ENCODE measurements at regions not wholly inside any gene's neighbourhood (a gene's known extent, or its start where the extent isn't known, plus 50 kb on each side); places are given as distances from the start of the nearest gene placed in this dataset.

DNA sequence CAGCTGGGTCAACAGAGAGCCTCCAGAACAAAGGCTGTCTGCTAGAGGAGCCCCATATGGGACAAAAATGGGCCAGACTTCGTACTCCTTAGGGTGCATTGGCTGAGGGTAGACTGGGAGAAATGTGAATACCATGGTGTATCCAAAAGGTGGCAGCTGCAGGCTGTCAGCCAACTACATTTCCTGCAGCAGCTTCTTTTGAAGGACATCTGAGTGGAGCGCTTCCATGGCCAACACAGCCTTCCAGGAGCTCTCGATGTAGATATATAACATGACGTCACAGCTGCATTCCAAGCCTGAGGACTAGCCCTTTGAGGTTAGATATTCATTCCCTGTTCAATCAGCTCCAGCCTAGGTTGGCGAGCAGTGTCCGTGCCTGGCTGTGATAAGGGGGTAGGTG lies 107.7 kb downstream of the MAB21L3 start:
- no peak overlapping the region for H4K91ac ChIP-seq (ENCODE audit: insufficient read depth, low read depth, low read length)
- no peaks in the 10 kb centered on the region for H4K20me1 ChIP-seq (ENCODE audit: insufficient read depth, low read length)
- ATAC-seq (ENCODE audit: low read depth): no peak
- in situ Hi-C loops (cut with MboI; ENCODE audit: low sequenced_read_pairs) (no loop called here), dilution Hi-C loops (cut with HindIII; ENCODE audit: low sequenced_read_pairs, unreplicated experiment) (no loop called here), intact Hi-C loops (cut with micrococcal nuclease) (no loop called here)
- no TSS peak for BruUV-seq (replicated peaks)
- no peak overlapping the region for H2AFZ ChIP-seq (replicated peaks; ENCODE audit: low read length, poor library complexity)
- H3K4ac ChIP-seq (ENCODE audit: low read depth, low read length): no peak overlapping the region
- no peak overlapping the region for H3K14ac ChIP-seq (replicated peaks; ENCODE audit: low read depth, low read length)
- no peak overlapping the region for H3K9ac ChIP-seq (ENCODE audit: low read depth, low read length)
- H4K5ac ChIP-seq (ENCODE audit: low read depth, low read length): no peak overlapping the region
- no peak overlapping the region for H3K4me3 ChIP-seq (ENCODE audit: insufficient read depth, low read depth, low read length)
- H3K23ac ChIP-seq (ENCODE audit: low read depth, low read length): no peak overlapping the region
- TF ChIP-seq SMC3 (IDR thresholded peaks at IDR 0.05; ENCODE audit: low read depth, low read length): no peak
- no peak for TF ChIP-seq POLR2A (IDR thresholded peaks at IDR 0.05; ENCODE audit: low read depth, low read length)
- no peak for TF ChIP-seq CHD1 (IDR thresholded peaks at IDR 0.05; ENCODE audit: low read depth, low read length)
- no peak for TF ChIP-seq MAFK (IDR thresholded peaks at IDR 0.05; ENCODE audit: low read depth, low read length)
- no peak for TF ChIP-seq FOS (IDR thresholded peaks at IDR 0.05; ENCODE audit: low read depth, low read length)
- TF ChIP-seq, protein P1, sequence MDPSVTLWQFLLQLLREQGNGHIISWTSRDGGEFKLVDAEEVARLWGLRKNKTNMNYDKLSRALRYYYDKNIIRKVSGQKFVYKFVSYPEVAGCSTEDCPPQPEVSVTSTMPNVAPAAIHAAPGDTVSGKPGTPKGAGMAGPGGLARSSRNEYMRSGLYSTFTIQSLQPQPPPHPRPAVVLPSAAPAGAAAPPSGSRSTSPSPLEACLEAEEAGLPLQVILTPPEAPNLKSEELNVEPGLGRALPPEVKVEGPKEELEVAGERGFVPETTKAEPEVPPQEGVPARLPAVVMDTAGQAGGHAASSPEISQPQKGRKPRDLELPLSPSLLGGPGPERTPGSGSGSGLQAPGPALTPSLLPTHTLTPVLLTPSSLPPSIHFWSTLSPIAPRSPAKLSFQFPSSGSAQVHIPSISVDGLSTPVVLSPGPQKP (IDR thresholded peaks at IDR 0.05; ENCODE audit: borderline replicate concordance, low read depth, low read length): no peak
- TF ChIP-seq MAZ (IDR thresholded peaks at IDR 0.05; ENCODE audit: borderline replicate concordance, low read depth, low read length): no peak
- TF ChIP-seq, protein P2, sequence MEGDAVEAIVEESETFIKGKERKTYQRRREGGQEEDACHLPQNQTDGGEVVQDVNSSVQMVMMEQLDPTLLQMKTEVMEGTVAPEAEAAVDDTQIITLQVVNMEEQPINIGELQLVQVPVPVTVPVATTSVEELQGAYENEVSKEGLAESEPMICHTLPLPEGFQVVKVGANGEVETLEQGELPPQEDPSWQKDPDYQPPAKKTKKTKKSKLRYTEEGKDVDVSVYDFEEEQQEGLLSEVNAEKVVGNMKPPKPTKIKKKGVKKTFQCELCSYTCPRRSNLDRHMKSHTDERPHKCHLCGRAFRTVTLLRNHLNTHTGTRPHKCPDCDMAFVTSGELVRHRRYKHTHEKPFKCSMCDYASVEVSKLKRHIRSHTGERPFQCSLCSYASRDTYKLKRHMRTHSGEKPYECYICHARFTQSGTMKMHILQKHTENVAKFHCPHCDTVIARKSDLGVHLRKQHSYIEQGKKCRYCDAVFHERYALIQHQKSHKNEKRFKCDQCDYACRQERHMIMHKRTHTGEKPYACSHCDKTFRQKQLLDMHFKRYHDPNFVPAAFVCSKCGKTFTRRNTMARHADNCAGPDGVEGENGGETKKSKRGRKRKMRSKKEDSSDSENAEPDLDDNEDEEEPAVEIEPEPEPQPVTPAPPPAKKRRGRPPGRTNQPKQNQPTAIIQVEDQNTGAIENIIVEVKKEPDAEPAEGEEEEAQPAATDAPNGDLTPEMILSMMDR (conservative IDR thresholded peaks at IDR 0.05; ENCODE audit: low read depth, low read length): no peak
- no peak for TF ChIP-seq RFX5 (IDR thresholded peaks at IDR 0.05; ENCODE audit: low read depth, low read length)
- TF ChIP-seq RCOR1 (IDR thresholded peaks at IDR 0.05; ENCODE audit: insufficient replicate concordance, low read length): no peak
- TF ChIP-seq BHLHE40 (IDR thresholded peaks at IDR 0.05; ENCODE audit: low read depth, low read length): no peak
- no peak for TF ChIP-seq NFE2L2 (IDR thresholded peaks at IDR 0.05; ENCODE audit: low read depth, low read length)
- no peak for TF ChIP-seq MXI1 (IDR thresholded peaks at IDR 0.05; ENCODE audit: borderline replicate concordance, low read depth, low read length)
- no peak for TF ChIP-seq RAD21 (IDR thresholded peaks at IDR 0.05; ENCODE audit: low read length)
- TF ChIP-seq, protein P3, sequence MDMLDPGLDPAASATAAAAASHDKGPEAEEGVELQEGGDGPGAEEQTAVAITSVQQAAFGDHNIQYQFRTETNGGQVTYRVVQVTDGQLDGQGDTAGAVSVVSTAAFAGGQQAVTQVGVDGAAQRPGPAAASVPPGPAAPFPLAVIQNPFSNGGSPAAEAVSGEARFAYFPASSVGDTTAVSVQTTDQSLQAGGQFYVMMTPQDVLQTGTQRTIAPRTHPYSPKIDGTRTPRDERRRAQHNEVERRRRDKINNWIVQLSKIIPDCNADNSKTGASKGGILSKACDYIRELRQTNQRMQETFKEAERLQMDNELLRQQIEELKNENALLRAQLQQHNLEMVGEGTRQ (IDR thresholded peaks at IDR 0.05; ENCODE audit: low read depth, low read length): no peak
- no peak for TF ChIP-seq CEBPB (IDR thresholded peaks at IDR 0.05; ENCODE audit: low read depth, low read length)
- H3K4me1 ChIP-seq (ENCODE audit: control insufficient read depth, insufficient read depth, low read length): no peaks in the 10 kb centered on the region
- H2BK15ac ChIP-seq (ENCODE audit: low read depth, low read length): no peak overlapping the region
- CTCF ChIA-PET: no interaction called here
- no peak overlapping the region for H2BK120ac ChIP-seq (ENCODE audit: low read depth, low read length)
- H3K27me3 ChIP-seq (ENCODE audit: control insufficient read depth, insufficient read depth, low read length): no peaks in the 10 kb centered on the region; the same call in 1 of the 2 replicates
- no peaks in the 10 kb centered on the region for H3K36me3 ChIP-seq (ENCODE audit: control insufficient read depth, insufficient read depth, low read length)
- no peak overlapping the region for H3K27ac ChIP-seq (ENCODE audit: insufficient read depth, low read length)
- H2AK9ac ChIP-seq (replicated peaks; ENCODE audit: low read depth, low read length, poor library complexity): no peak overlapping the region
- DNase-seq: no peak
- POLR2A ChIA-PET (ENCODE audit: unreplicated experiment): no interaction called here
- 20% methylated on average over 2 of the region's 6 CpGs; no CpG with 5 or more reads in 1 of the 2 experiments for WGBS, 2 experiments (ENCODE audit: extremely low coverage in 2 of 2, insufficient read length in 1 of 2)
- H2BK20ac ChIP-seq (ENCODE audit: low read depth, low read length): no peak overlapping the region
- no peak overlapping the region for H2BK5ac ChIP-seq (ENCODE audit: low read depth, low read length, poor library complexity, severe bottlenecking)
- no peak overlapping the region for H2AK5ac ChIP-seq (ENCODE audit: low read depth, low read length)
- H3K18ac ChIP-seq (ENCODE audit: low read depth, low read length): no peak overlapping the region
- no peak overlapping the region for H3K4me2 ChIP-seq (ENCODE audit: low read depth, low read length)
- no peaks in the 10 kb centered on the region for H3K9me3 ChIP-seq (ENCODE audit: control insufficient read depth, insufficient read depth, low read length)
- H3K79me1 ChIP-seq (ENCODE audit: low read depth in 1 of 2, low read length in 2 of 2): no peaks in the 10 kb centered on the region
- no peak overlapping the region for H3K56ac ChIP-seq (ENCODE audit: extremely low read depth, insufficient read depth, low read length)
- H4K8ac ChIP-seq (ENCODE audit: low read depth in 2 of 2, low read length in 2 of 2): no peak overlapping the region
- H3K9me1 ChIP-seq (ENCODE audit: insufficient read depth, low read length): no peaks in the 10 kb centered on the region
